H1 (cell line): ENCODE measurements at regions not wholly inside any gene's neighbourhood (a gene's known extent, or its start where the extent isn't known, plus 50 kb on each side); places are given as distances from the start of the nearest gene placed in this dataset.

ENCODE experiments used
- CTCF ChIA-PET: fragments of 300-600 bp; sonication (Branson Sonifier 250); formaldehyde crosslinking; loops from one replicate; lab custom pipeline; 2021; ENCODE audit not compliant: partially characterized antibody; lab: Charles Lee
- POLR2A ChIA-PET: fragments of 300-600 bp; sonication (Branson Sonifier 250); formaldehyde crosslinking; loops from one replicate; lab custom pipeline; 2021; ENCODE audit warnings: inconsistent platforms; ENCODE audit not compliant: partially characterized antibody; lab: Charles Lee
- DNase-seq, 2 experiments: peaks; one replicate each; pipeline versions ENCODE4 v3.0.0 to v3.0.0-alpha.2; 2010 to 2022; ENCODE audit warnings: low spot score in 2 of 2, low read depth in 1 of 2, mixed read lengths in 1 of 2
- FAIRE-seq: peaks from 2 replicates; lab custom pipeline; 2011; peaks lifted over from hg19 to GRCh38; lab: Jason Lieb, UNC
- H2AFZ ChIP-seq: 2 replicates; pipeline ENCODE4 v1.8.1; 2012; ENCODE audit warnings: low read length, inconsistent platforms
- H2AK5ac ChIP-seq: 2 replicates; pipeline ENCODE4 v1.6.1; 2013; ENCODE audit warnings: low read depth, low read length
- H2BK120ac ChIP-seq: replicated peaks from 2 replicates; pipeline ENCODE3; 2013; ENCODE audit warnings: low read depth, low read length, inconsistent platforms
- H2BK12ac ChIP-seq: 2 replicates; pipeline ENCODE4 v1.6.1; 2013; ENCODE audit warnings: low read depth, low read length
- H2BK15ac ChIP-seq: 2 replicates; pipeline ENCODE4 v1.6.1; 2013; ENCODE audit warnings: low read length
- H2BK20ac ChIP-seq: 2 replicates; pipeline ENCODE4 v1.6.1; 2013; ENCODE audit warnings: low read length
- H2BK5ac ChIP-seq: 2 replicates; pipeline ENCODE4 v1.6.1; 2013; ENCODE audit warnings: low read depth, low read length
- H3K14ac ChIP-seq: 2 replicates; pipeline ENCODE4 v1.6.1; 2013; ENCODE audit warnings: inconsistent platforms; ENCODE audit not compliant: insufficient read length
- H3K18ac ChIP-seq: 2 replicates; pipeline ENCODE4 v1.6.1; 2013; ENCODE audit warnings: low read length; ENCODE audit errors: extremely low read depth
- H3K23ac ChIP-seq: 2 replicates; pipeline ENCODE4 v1.6.1; 2013; ENCODE audit warnings: inconsistent platforms; ENCODE audit not compliant: insufficient read length
- H3K23me2 ChIP-seq: 2 replicates; pipeline ENCODE4 v1.6.1; 2013; ENCODE audit warnings: low read depth, low read length
- H3K27ac ChIP-seq: 2 replicates; pipeline ENCODE4 v1.6.1; 2011; ENCODE audit warnings: low read depth, low read length, inconsistent platforms
- H3K27me3 ChIP-seq, 4 experiments: replicated peaks in 1 of 4; 1 replicate in 1 of 4; 2 replicates in 3 of 4; pipeline versions ENCODE4 v1.6.1 to v1.8.1; 2011 to 2013; ENCODE audit warnings: low read length in 3 of 4, mild to moderate bottlenecking in 3 of 4, inconsistent platforms in 2 of 4, mixed read lengths in 2 of 4, moderate library complexity in 1 of 4; ENCODE audit not compliant: control insufficient read depth in 3 of 4, insufficient read depth in 3 of 4; ENCODE audit errors: extremely low read depth in 1 of 4
- H3K36me3 ChIP-seq, 4 experiments: 2 replicates each; pipeline versions ENCODE4 v1.6.1 to v1.8.1; 2011 to 2013; ENCODE audit warnings: mild to moderate bottlenecking in 4 of 4, low read length in 3 of 4, moderate library complexity in 2 of 4, control low read depth in 1 of 4, inconsistent platforms in 1 of 4; ENCODE audit not compliant: insufficient read depth in 4 of 4, control insufficient read depth in 2 of 4
- H3K4ac ChIP-seq: replicated peaks from 2 replicates; pipeline ENCODE3; 2013; ENCODE audit warnings: low read length, low read depth, mixed read lengths, inconsistent platforms; ENCODE audit not compliant: insufficient read length
- H3K4me1 ChIP-seq, 4 experiments: replicated peaks in 1 of 4; 1 replicate in 1 of 4; 2 replicates in 3 of 4; pipeline versions ENCODE4 v1.6.1 to v1.8.1; 2011 to 2013; ENCODE audit warnings: low read length in 3 of 4, inconsistent platforms in 2 of 4, mixed read lengths in 1 of 4; ENCODE audit not compliant: insufficient read depth in 4 of 4, control insufficient read depth in 3 of 4
- H3K4me2 ChIP-seq, 2 experiments: 2 replicates each; pipeline versions ENCODE4 v1.6.1 to v1.8.1; 2011 to 2013; ENCODE audit warnings: low read depth in 2 of 2, low read length in 2 of 2, control low read depth in 1 of 2, inconsistent platforms in 1 of 2, mild to moderate bottlenecking in 1 of 2; ENCODE audit not compliant: insufficient read depth in 1 of 2
- H3K4me3 ChIP-seq, 4 experiments: fragments of 200-600, 300-600 bp in 1 of 4; sonication (generic), shearing (Covaris generic), sonication (Bioruptor Twin) in 1 of 4; 2 replicates each; pipeline versions ENCODE4 v1.5.1 to v1.8.1; 2011 to 2016; ENCODE audit warnings: low read length in 4 of 4, low read depth in 3 of 4, control low read depth in 2 of 4, inconsistent platforms in 2 of 4, mild to moderate bottlenecking in 2 of 4, mixed read lengths in 1 of 4, moderate library complexity in 1 of 4; ENCODE audit not compliant: insufficient read depth in 2 of 4; ENCODE audit errors: extremely low read depth in 1 of 4
- H3K56ac ChIP-seq: replicated peaks from 2 replicates; pipeline ENCODE3; 2013; ENCODE audit warnings: low read depth, mild to moderate bottlenecking, mixed read lengths, low read length, inconsistent platforms; ENCODE audit not compliant: insufficient read length
- H3K79me1 ChIP-seq: 2 replicates; pipeline ENCODE4 v1.6.1; 2013; ENCODE audit warnings: low read depth, low read length, control low read depth
- H3K79me2 ChIP-seq, 2 experiments: 2 replicates each; pipeline versions ENCODE4 v1.6.1 to v1.8.1; 2012 to 2013; ENCODE audit warnings: low read length in 2 of 2, mild to moderate bottlenecking in 2 of 2, inconsistent platforms in 1 of 2; ENCODE audit not compliant: insufficient read depth in 2 of 2, control insufficient read depth in 1 of 2
- H3K9ac ChIP-seq, 4 experiments: replicated peaks in 1 of 4; 1 replicate in 1 of 4; 2 replicates in 3 of 4; pipeline versions ENCODE4 v1.6.1 to v1.8.1; 2011 to 2013; ENCODE audit warnings: low read depth in 3 of 4, low read length in 3 of 4, control low read depth in 2 of 4, mild to moderate bottlenecking in 2 of 4, moderate library complexity in 2 of 4, inconsistent platforms in 1 of 4; ENCODE audit errors: extremely low read depth in 1 of 4
- H3K9me3 ChIP-seq, 2 experiments: 2 replicates each; pipeline versions ENCODE4 v1.6.1 to v1.8.1; 2012 to 2013; ENCODE audit warnings: mild to moderate bottlenecking in 2 of 2, moderate library complexity in 2 of 2, control low read depth in 1 of 2, inconsistent platforms in 1 of 2, low read depth in 1 of 2, low read length in 1 of 2, mixed read lengths in 1 of 2; ENCODE audit not compliant: insufficient read depth in 2 of 2
- H4K20me1 ChIP-seq, 2 experiments: replicated peaks in 1 of 2; 2 replicates each; pipeline versions ENCODE3 to v1.8.1; 2011 to 2013; ENCODE audit warnings: inconsistent platforms in 2 of 2, low read length in 2 of 2, mild to moderate bottlenecking in 1 of 2; ENCODE audit not compliant: insufficient read depth in 2 of 2, control insufficient read depth in 1 of 2
- H4K5ac ChIP-seq: 2 replicates; pipeline ENCODE4 v1.6.1; 2013; ENCODE audit warnings: low read length, low read depth, mixed read lengths, inconsistent platforms; ENCODE audit not compliant: insufficient read length
- H4K8ac ChIP-seq: 2 replicates; pipeline ENCODE4 v1.8.0; 2013; ENCODE audit warnings: mild to moderate bottlenecking, moderate library complexity, low read length, inconsistent platforms; ENCODE audit not compliant: insufficient read depth; ENCODE audit errors: extremely low read depth
- H4K91ac ChIP-seq: replicated peaks from 2 replicates; pipeline ENCODE3; 2013; ENCODE audit warnings: low read length, mixed read lengths, inconsistent platforms; ENCODE audit not compliant: insufficient read length
- BACH1 ChIP-seq: IDR thresholded peaks from 2 replicates; pipeline ENCODE4 v1.6.1; 2012; ENCODE audit warnings: low read length, improper control_type of control experiment
- BRCA1 ChIP-seq: IDR thresholded peaks from 2 replicates; pipeline ENCODE4 v1.6.1; 2012; ENCODE audit warnings: low read depth, low read length, improper control_type of control experiment
- CBX8 ChIP-seq: fragments of 300-800, 300-1000 bp; sonication (generic); IDR thresholded peaks from 2 replicates; pipeline ENCODE4 v1.7.1; 2016; ENCODE audit warnings: low read depth, low read length, borderline replicate concordance
- CHD1 ChIP-seq: IDR thresholded peaks from 2 replicates; pipeline ENCODE4 v1.6.1; 2012; ENCODE audit warnings: low read depth, low read length, improper control_type of control experiment
- EZH2 ChIP-seq: fragments of 200-600 bp; sonication (generic); IDR thresholded peaks from 2 replicates; pipeline ENCODE4 v1.7.1; 2012; ENCODE audit warnings: low read depth, mild to moderate bottlenecking, moderate library complexity, low read length, inconsistent platforms; ENCODE audit not compliant: severe bottlenecking
- GTF2F1 ChIP-seq: IDR thresholded peaks from 2 replicates; pipeline ENCODE4 v1.6.1; 2012; ENCODE audit warnings: low read depth, low read length, improper control_type of control experiment, borderline replicate concordance
- NRF1 ChIP-seq: IDR thresholded peaks from 2 replicates; pipeline ENCODE4 v1.6.1; 2011; ENCODE audit warnings: mild to moderate bottlenecking, low read depth, low read length, improper control_type of control experiment
- POU5F1 ChIP-seq: IDR thresholded peaks from 2 replicates; pipeline ENCODE4 v1.6.1; 2011; ENCODE audit warnings: low read depth, mild to moderate bottlenecking, low read length, moderate library complexity
- SIRT6 ChIP-seq: IDR thresholded peaks from one replicate; pipeline ENCODE4 v1.7.1; 2012; ENCODE audit warnings: low read length, inconsistent platforms
- SP1 ChIP-seq: IDR thresholded peaks from 2 replicates; pipeline ENCODE4 v1.6.1; 2011; ENCODE audit warnings: low read depth, low read length
- SUZ12 ChIP-seq: fragments of 200-600 bp; sonication (generic); IDR thresholded peaks from 2 replicates; pipeline ENCODE4 v1.6.1; 2012; ENCODE audit warnings: mild to moderate bottlenecking, inconsistent platforms, low read length, moderate library complexity, mixed read lengths
- TEAD4 ChIP-seq: IDR thresholded peaks from 2 replicates; pipeline ENCODE4 v1.6.1; 2012; ENCODE audit warnings: low read depth, low read length, inconsistent platforms, mixed read lengths
- ZNF274 ChIP-seq: IDR thresholded peaks from 2 replicates; pipeline ENCODE4 v1.7.0; 2012; ENCODE audit warnings: low read length, borderline replicate concordance; ENCODE audit errors: extremely low read depth
- WGBS, 2 experiments: shearing (Covaris generic) in 1 of 2; methylation state at CpG; one replicate each; pipeline versions ENCODE4 v1.1.6 to v1.1.7; 2013 to 2015; ENCODE audit warnings: low lambda C conversion rate in 2 of 2, mixed read lengths in 2 of 2, inconsistent platforms in 1 of 2, low coverage in 1 of 2, missing lambda C conversion rate in 1 of 2; ENCODE audit not compliant: insufficient replicate concordance in 2 of 2, insufficient coverage in 1 of 2, insufficient read length in 1 of 2; ENCODE audit errors: extremely low coverage in 1 of 2, missing lambda C conversion rate in 1 of 2; 5-methylcytosine and 5-hydroxymethylcytosine counted together

DNA sequence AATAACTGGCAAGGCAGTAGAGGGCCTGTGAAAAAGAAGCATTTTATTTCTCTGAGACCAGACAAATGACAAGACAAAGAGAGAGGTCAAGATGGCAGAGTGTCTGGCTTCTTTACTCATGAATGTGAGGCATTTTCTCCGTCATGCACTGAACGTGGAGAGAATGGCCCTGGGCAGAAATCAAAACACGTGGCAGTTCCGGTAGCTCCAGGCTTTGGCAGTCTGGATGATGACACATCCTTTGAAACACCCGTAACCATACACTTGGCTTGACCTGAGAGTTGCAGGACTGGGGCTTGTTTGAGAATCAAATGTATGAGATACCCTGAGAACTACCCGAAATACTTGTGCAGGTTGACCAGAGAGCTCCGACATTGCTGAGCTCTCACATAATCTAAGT lies 537.6 kb downstream of the ACTR3B start:
- no peak overlapping the region for H3K23ac ChIP-seq
- H2AK5ac ChIP-seq, result no peak overlapping the region
- TF ChIP-seq SP1 (no peak), SUZ12 (no peak), GTF2F1 (no peak), ZNF274 (no peak), SIRT6 (no peak), BRCA1 (no peak), TEAD4 (no peak), CBX8 (no peak), NRF1 (no peak), EZH2 (no peak), BACH1 (no peak), POU5F1 (no peak), CHD1 (no peak)
- no peak overlapping the region for H2AFZ ChIP-seq
- H2BK5ac ChIP-seq, result no peak overlapping the region
- FAIRE-seq, result no peak
- H3K9me3 ChIP-seq, result peaks cover 15 to 34% of the 10 kb centered on the region in 2 experiments; a peak in 3 of 4 replicates
- H3K56ac ChIP-seq, result no peak overlapping the region
- no peak overlapping the region for H3K14ac ChIP-seq
- H3K79me2 ChIP-seq, result no peaks in the 10 kb centered on the region
- no peak overlapping the region for H4K91ac ChIP-seq
- no peak overlapping the region for H4K8ac ChIP-seq
- 88% methylated on average over 7 of the region's 7 CpGs; no CpG with 5 or more reads in 1 of the 2 experiments for WGBS, 2 experiments
- H3K27me3 ChIP-seq, result no peaks in the 10 kb centered on the region
- no peak overlapping the region for H3K4me3 ChIP-seq
- H3K36me3 ChIP-seq, result no peaks in the 10 kb centered on the region
- H2BK15ac ChIP-seq, result no peak overlapping the region
- H3K18ac ChIP-seq, result no peak overlapping the region
- H2BK12ac ChIP-seq, result no peak overlapping the region
- no peak overlapping the region for H3K9ac ChIP-seq
- no peak overlapping the region for H3K4me2 ChIP-seq
- no peak overlapping the region for H2BK120ac ChIP-seq
- no peak overlapping the region for H3K27ac ChIP-seq
- H2BK20ac ChIP-seq, result no peak overlapping the region
- H3K79me1 ChIP-seq, result no peaks in the 10 kb centered on the region
- no peaks in the 10 kb centered on the region for H3K4me1 ChIP-seq
- no peak for DNase-seq
- no peaks in the 10 kb centered on the region for H4K20me1 ChIP-seq
- H3K4ac ChIP-seq, result no peak overlapping the region
- H3K23me2 ChIP-seq, result no peaks in the 10 kb centered on the region; the same call in 1 of the 2 replicates
- ChIA-PET CTCF (no interaction called here), POLR2A (no interaction called here)
- H4K5ac ChIP-seq, result no peak overlapping the region
